CD4-positive, alpha-beta T cell (primary cell): ENCODE measurements at regions not wholly inside any gene's neighbourhood (a gene's known extent, or its start where the extent isn't known, plus 50 kb on each side); places are given as distances from the start of the nearest gene placed in this dataset.

Experiments
- ATAC-seq: fragments of 200-7000 bp; cut with Tn5 transposase; one replicate; pipeline ENCODE4 v1.10.0; 2022; ENCODE audit warnings: mild to moderate bottlenecking; ENCODE audit not compliant: poor library complexity
- CTCF ChIA-PET: fragments of 350-600 bp; sonication (Branson Sonifier 250); formaldehyde crosslinking; loops from one replicate; lab custom pipeline; 2021; ENCODE audit warnings: antibody characterized with exemption, inconsistent platforms; lab: Charles Lee
- POLR2A ChIA-PET: fragments of 350-600 bp; sonication (Branson Sonifier 250); formaldehyde crosslinking; loops from one replicate; lab custom pipeline; 2021; ENCODE audit warnings: antibody characterized with exemption, inconsistent platforms; lab: Charles Lee
- DNase-seq, 14 experiments: peaks; one replicate each; pipeline ENCODE4 v3.0.0-alpha.2; 2013 to 2020; ENCODE audit warnings: mixed read lengths in 2 of 14
- H3K27ac ChIP-seq, 2 donors: one replicate each; pipeline versions ENCODE4 v1.5.1 to v1.7.0; 2013; ENCODE audit warnings: low read length in 2 of 2, low read depth in 1 of 2, mild to moderate bottlenecking in 1 of 2
- H3K27me3 ChIP-seq, 2 experiments: 1 replicate in 1 of 2; 2 replicates in 1 of 2; pipeline versions ENCODE4 v1.6.1 to v1.7.0; 2013; ENCODE audit warnings: low read length in 2 of 2, control low read depth in 1 of 2, mild to moderate bottlenecking in 1 of 2, moderate library complexity in 1 of 2; ENCODE audit not compliant: insufficient read depth in 2 of 2, control insufficient read depth in 1 of 2
- H3K36me3 ChIP-seq: one replicate; pipeline ENCODE4 v1.6.1; 2013; ENCODE audit warnings: low read length, control low read depth; ENCODE audit not compliant: insufficient read depth
- H3K4me1 ChIP-seq: one replicate; pipeline ENCODE4 v1.6.1; 2013; ENCODE audit warnings: low read length, control low read depth; ENCODE audit not compliant: insufficient read depth
- H3K4me3 ChIP-seq: one replicate; pipeline ENCODE4 v1.5.1; 2013; ENCODE audit warnings: mild to moderate bottlenecking, low read length, moderate library complexity
- H3K9me3 ChIP-seq, 2 experiments: 1 replicate in 1 of 2; 2 replicates in 1 of 2; pipeline versions ENCODE4 v1.6.1 to v1.7.0; 2013; ENCODE audit warnings: low read length in 2 of 2, mild to moderate bottlenecking in 2 of 2, control low read depth in 1 of 2, moderate library complexity in 1 of 2; ENCODE audit not compliant: control insufficient read depth in 1 of 2, insufficient read depth in 1 of 2
- H3K27ac Mint-ChIP-seq: one replicate; pipeline ENCODE4 v1.8.0; 2020; ENCODE audit warnings: mixed read lengths
- H3K27me3 Mint-ChIP-seq: one replicate; pipeline ENCODE4 v1.8.0; 2021; ENCODE audit warnings: mixed read lengths
- H3K36me3 Mint-ChIP-seq: one replicate; pipeline ENCODE4 v1.8.0; 2021; ENCODE audit warnings: low read depth, mixed read lengths
- H3K4me1 Mint-ChIP-seq: one replicate; pipeline ENCODE4 v1.8.0; 2021; ENCODE audit warnings: low read depth, mixed read lengths
- H3K4me3 Mint-ChIP-seq: one replicate; pipeline ENCODE4 v1.8.0; 2020; ENCODE audit warnings: mild to moderate bottlenecking, mixed read lengths
- H3K9me3 Mint-ChIP-seq: one replicate; pipeline ENCODE4 v1.8.0; 2020; ENCODE audit warnings: mixed read lengths
- intact Hi-C, 2 experiments: fragments of 100-400 bp; cut with DNase I in 1 of 2; cut with micrococcal nuclease in 1 of 2; formaldehyde crosslinking; loops; one replicate each; pipeline versions ENCODE4 v1.15.1 to v1.9.0; 2023 to 2025; cut with DNase I, micrococcal nuclease
- TF ChIP-seq, protein P1 (sequence below): fragments of 200-600 bp; IDR thresholded peaks from one replicate; pipeline ENCODE4 v1.8.0; 2022; ENCODE audit warnings: antibody characterized with exemption, mild to moderate bottlenecking

DNA sequence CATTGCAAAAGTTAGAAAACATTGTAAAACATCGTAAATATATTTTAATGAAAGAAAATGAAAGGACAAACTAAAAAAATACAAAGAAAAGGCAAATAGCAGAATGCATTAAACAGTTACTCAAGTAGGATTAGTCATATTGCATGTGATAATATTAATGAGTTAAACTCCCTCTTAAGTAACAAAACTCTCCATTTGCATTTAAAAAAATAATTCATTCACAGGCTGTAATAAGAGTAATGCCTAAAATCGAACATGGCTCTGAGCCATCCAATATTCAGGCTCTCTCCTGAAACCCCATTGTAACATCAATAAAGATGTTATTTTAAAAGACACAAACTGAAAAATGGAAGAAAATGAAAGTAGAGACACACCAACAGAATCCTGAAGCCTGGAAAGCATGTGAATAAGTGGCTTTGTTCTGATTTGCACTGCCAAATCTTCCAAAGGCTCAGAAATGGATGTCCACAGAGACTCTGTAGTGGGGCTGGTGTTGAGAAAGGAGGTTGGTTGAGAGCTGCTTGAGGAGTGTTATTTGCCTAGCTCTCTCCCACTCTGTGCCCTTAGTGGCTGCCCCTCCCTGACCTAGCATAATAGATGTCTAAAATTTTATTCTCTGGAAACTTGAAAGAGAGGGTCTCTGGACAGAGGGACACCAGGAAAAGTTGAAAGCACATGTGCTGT lies 268.3 kb upstream of the MEOX2 start:
- DNase-seq: no peak
- POLR2A ChIA-PET: no interaction called here
- no peak for ATAC-seq
- intact Hi-C loops: no loop called here
- Histone ChIP-seq H3K4me3 (no peak overlapping the region), H3K27ac (no peak overlapping the region), H3K36me3 (no peaks in the 10 kb centered on the region), H3K4me1 (no peaks in the 10 kb centered on the region), H3K27me3 (no peaks in the 10 kb centered on the region), H3K9me3 (peaks cover 0 to 7% of the 10 kb centered on the region in 2 experiments)
- TF ChIP-seq, protein P1, sequence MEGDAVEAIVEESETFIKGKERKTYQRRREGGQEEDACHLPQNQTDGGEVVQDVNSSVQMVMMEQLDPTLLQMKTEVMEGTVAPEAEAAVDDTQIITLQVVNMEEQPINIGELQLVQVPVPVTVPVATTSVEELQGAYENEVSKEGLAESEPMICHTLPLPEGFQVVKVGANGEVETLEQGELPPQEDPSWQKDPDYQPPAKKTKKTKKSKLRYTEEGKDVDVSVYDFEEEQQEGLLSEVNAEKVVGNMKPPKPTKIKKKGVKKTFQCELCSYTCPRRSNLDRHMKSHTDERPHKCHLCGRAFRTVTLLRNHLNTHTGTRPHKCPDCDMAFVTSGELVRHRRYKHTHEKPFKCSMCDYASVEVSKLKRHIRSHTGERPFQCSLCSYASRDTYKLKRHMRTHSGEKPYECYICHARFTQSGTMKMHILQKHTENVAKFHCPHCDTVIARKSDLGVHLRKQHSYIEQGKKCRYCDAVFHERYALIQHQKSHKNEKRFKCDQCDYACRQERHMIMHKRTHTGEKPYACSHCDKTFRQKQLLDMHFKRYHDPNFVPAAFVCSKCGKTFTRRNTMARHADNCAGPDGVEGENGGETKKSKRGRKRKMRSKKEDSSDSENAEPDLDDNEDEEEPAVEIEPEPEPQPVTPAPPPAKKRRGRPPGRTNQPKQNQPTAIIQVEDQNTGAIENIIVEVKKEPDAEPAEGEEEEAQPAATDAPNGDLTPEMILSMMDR: no peak
- H3K9me3 Mint-ChIP-seq: peaks cover 6% of the 10 kb centered on the region
- no peak overlapping the region for H3K27ac Mint-ChIP-seq
- CTCF ChIA-PET: no interaction called here
- no peaks in the 10 kb centered on the region for H3K4me1 Mint-ChIP-seq
- no peak overlapping the region for H3K4me3 Mint-ChIP-seq
- H3K27me3 Mint-ChIP-seq: no peaks in the 10 kb centered on the region
- no peaks in the 10 kb centered on the region for H3K36me3 Mint-ChIP-seq

DNA sequence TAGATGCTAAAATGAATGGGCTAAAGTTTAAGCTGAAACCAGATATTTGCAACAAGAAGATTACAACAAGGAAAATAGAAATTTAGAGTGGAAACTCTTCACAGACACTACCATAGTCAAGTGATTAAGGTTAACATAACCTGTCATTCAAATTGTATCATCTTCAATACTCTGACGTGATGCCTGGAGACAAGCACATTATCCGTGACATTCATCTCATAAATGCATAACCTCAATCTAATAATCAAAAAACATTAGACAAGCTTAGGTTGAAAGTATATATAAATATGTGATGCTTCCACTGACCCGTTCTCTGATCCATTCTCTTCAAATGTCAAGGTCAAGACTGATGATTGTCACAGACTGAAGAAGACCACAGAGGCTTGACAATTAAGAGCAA lies 263.8 kb upstream of the MEOX2 start:
- H3K4me3 ChIP-seq: no peak overlapping the region
- TF ChIP-seq, protein P1: no peak
- H3K9me3 ChIP-seq: no peaks in the 10 kb centered on the region
- H3K9me3 Mint-ChIP-seq: peaks cover 2% of the 10 kb centered on the region
- no peak for DNase-seq
- no peaks in the 10 kb centered on the region for H3K4me1 Mint-ChIP-seq
- no peak overlapping the region for H3K27ac ChIP-seq
- no peaks in the 10 kb centered on the region for H3K36me3 Mint-ChIP-seq
- intact Hi-C loops: no loop called here
- H3K36me3 ChIP-seq: no peaks in the 10 kb centered on the region
- CTCF ChIA-PET: no interaction called here
- POLR2A ChIA-PET: no interaction called here
- no peaks in the 10 kb centered on the region for H3K4me1 ChIP-seq
- no peaks in the 10 kb centered on the region for H3K27me3 ChIP-seq
- no peaks in the 10 kb centered on the region for H3K27me3 Mint-ChIP-seq
- H3K27ac Mint-ChIP-seq: no peak overlapping the region
- H3K4me3 Mint-ChIP-seq: no peak overlapping the region
- ATAC-seq: no peak

DNA sequence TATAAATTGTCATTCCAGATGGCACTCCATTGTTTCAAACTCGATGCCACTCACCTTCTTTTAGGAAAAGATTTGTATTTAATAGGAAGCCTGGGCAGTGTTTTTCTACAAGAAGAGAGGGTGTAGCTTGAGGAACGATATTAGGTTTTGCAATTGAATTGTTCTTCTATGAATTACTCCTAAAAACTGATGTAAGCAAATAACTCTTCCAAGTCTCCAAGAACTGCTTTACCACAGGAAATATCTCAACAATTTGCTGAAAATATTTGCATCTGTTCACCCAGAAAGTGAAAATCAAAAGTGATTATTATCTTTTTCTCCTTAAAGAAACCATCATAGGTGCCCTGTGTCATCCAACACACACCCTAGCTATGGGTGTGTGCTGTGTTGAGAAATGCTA lies 261.3 kb upstream of the MEOX2 start:
- CTCF ChIA-PET: interaction anchor here (0.6 kb wide), 1 partner anchor 381 kb away, joined by 4 read pairs; no protein-coding TSS in a partner anchor

More for the DNA sequence above, 261.3 kb upstream of the MEOX2 start:
- Histone ChIP-seq H3K4me3 (no peak overlapping the region), H3K4me1 (no peaks in the 10 kb centered on the region), H3K27ac (no peak overlapping the region), H3K36me3 (no peaks in the 10 kb centered on the region), H3K27me3 (no peaks in the 10 kb centered on the region), H3K9me3 (no peaks in the 10 kb centered on the region)
- no peak overlapping the region for H3K4me3 Mint-ChIP-seq
- intact Hi-C loops: no loop called here
- H3K27ac Mint-ChIP-seq: no peak overlapping the region
- no peaks in the 10 kb centered on the region for H3K4me1 Mint-ChIP-seq
- peaks cover 2% of the 10 kb centered on the region for H3K9me3 Mint-ChIP-seq
- POLR2A ChIA-PET: no interaction called here
- no peak for ATAC-seq
- TF ChIP-seq, protein P1: no peak
- H3K36me3 Mint-ChIP-seq: no peaks in the 10 kb centered on the region
- no peaks in the 10 kb centered on the region for H3K27me3 Mint-ChIP-seq
- DNase-seq: no peak
